GM23338 (cell line): ENCODE measurements at regions not wholly inside any gene's neighbourhood (a gene's known extent, or its start where the extent isn't known, plus 50 kb on each side); places are given as distances from the start of the nearest gene placed in this dataset.

Source experiments
- ATAC-seq: fragments of 200-7000 bp; cut with Tn5 transposase; 3 replicates; pipeline ENCODE4 v1.9.1; 2020
- DNase-seq: peaks from one replicate; pipeline ENCODE4 v3.0.0-alpha.2; 2015; ENCODE audit warnings: low spot score
- H2AFZ ChIP-seq: fragments of 200-600 bp; sonication (generic); 2 replicates; pipeline ENCODE4 v1.8.0; 2016; ENCODE audit warnings: antibody characterized with exemption, mild to moderate bottlenecking, moderate library complexity
- H3F3A ChIP-seq: fragments of 200-600 bp; sonication (generic); replicated peaks from 2 replicates; pipeline ENCODE4 v1.8.0; 2017; ENCODE audit warnings: antibody characterized with exemption, mixed run types, low read depth
- H3K27ac ChIP-seq: fragments of 200-600 bp; sonication (generic); 2 replicates; pipeline ENCODE4 v1.6.1; 2016; ENCODE audit warnings: low read depth
- H3K27me3 ChIP-seq: fragments of 200-600 bp; sonication (generic); 2 replicates; pipeline ENCODE4 v1.8.0; 2016; ENCODE audit warnings: mild to moderate bottlenecking, mixed run types, moderate library complexity; ENCODE audit not compliant: insufficient read depth
- H3K36me3 ChIP-seq: fragments of 200-600 bp; sonication (generic); 2 replicates; pipeline ENCODE4 v1.8.0; 2016; ENCODE audit warnings: mild to moderate bottlenecking; ENCODE audit not compliant: insufficient read depth
- H3K4me1 ChIP-seq: fragments of 200-600 bp; sonication (generic); 2 replicates; pipeline ENCODE4 v1.8.0; 2016; ENCODE audit warnings: mild to moderate bottlenecking, moderate library complexity; ENCODE audit not compliant: insufficient read depth
- H3K4me2 ChIP-seq: fragments of 200-600 bp; sonication (generic); 2 replicates; pipeline ENCODE4 v1.7.1; 2017; ENCODE audit warnings: mixed run types
- H3K4me3 ChIP-seq: fragments of 200-600 bp; sonication (generic); 2 replicates; pipeline ENCODE4 v1.6.1; 2016; ENCODE audit warnings: mixed run types
- H3K79me2 ChIP-seq: fragments of 200-600 bp; sonication (generic); replicated peaks from 2 replicates; pipeline ENCODE4 v1.8.0; 2017; ENCODE audit warnings: mild to moderate bottlenecking; ENCODE audit not compliant: insufficient read depth
- H3K9me2 ChIP-seq: fragments of 200-600 bp; sonication (generic); 2 replicates; pipeline ENCODE4 v1.8.0; 2017; ENCODE audit not compliant: insufficient read depth
- H4K20me1 ChIP-seq: fragments of 200-600 bp; sonication (generic); replicated peaks from 2 replicates; pipeline ENCODE4 v1.8.0; 2017; ENCODE audit warnings: mild to moderate bottlenecking; ENCODE audit not compliant: insufficient read depth
- H3K27ac Mint-ChIP-seq: 2 replicates; pipeline ENCODE4 v1.8.0; 2020; ENCODE audit warnings: inconsistent platforms, mild to moderate bottlenecking, moderate library complexity, mixed read lengths
- H3K27me3 Mint-ChIP-seq: 3 replicates; pipeline ENCODE4 v1.8.0; 2022; ENCODE audit warnings: low read depth, mild to moderate bottlenecking, moderate library complexity, mixed read lengths, inconsistent platforms; ENCODE audit not compliant: insufficient read depth, poor library complexity
- H3K36me3 Mint-ChIP-seq: 3 replicates; pipeline ENCODE4 v1.8.0; 2021; ENCODE audit warnings: low read depth, mild to moderate bottlenecking, inconsistent platforms, moderate library complexity, mixed read lengths
- H3K4me1 Mint-ChIP-seq: 3 replicates; pipeline ENCODE4 v1.8.0; 2020; ENCODE audit warnings: mild to moderate bottlenecking, inconsistent platforms, mixed read lengths
- H3K4me3 Mint-ChIP-seq: 3 replicates; pipeline ENCODE4 v1.8.0; 2021; ENCODE audit warnings: moderate library complexity, mild to moderate bottlenecking, inconsistent platforms, mixed read lengths
- H3K9me3 Mint-ChIP-seq: 3 replicates; pipeline ENCODE4 v1.8.0; 2020; ENCODE audit warnings: moderate library complexity, mild to moderate bottlenecking, inconsistent platforms, mixed read lengths
- CREB1 ChIP-seq: fragments of 250-450 bp; sonication (Bioruptor Pico); IDR thresholded peaks from 2 replicates; pipeline ENCODE4 v1.5.0; 2020; ENCODE audit warnings: low read depth, mild to moderate bottlenecking, moderate library complexity
- EZH2 ChIP-seq: fragments of 200-600 bp; sonication (generic); IDR thresholded peaks from one replicate; pipeline ENCODE4 v1.8.0; 2017; ENCODE audit warnings: antibody characterized with exemption, mild to moderate bottlenecking, low read depth; ENCODE audit not compliant: unreplicated experiment
- EZH2phosphoT487 ChIP-seq: fragments of 200-600 bp; sonication (generic); IDR thresholded peaks from one replicate; pipeline ENCODE4 v1.8.1; 2018; ENCODE audit warnings: antibody characterized with exemption; ENCODE audit not compliant: unreplicated experiment
- JUNB ChIP-seq: IDR thresholded peaks from one replicate; pipeline ENCODE4 v1.6.1; 2016; ENCODE audit warnings: antibody characterized with exemption; ENCODE audit not compliant: unreplicated experiment
- NANOG ChIP-seq: IDR thresholded peaks from 2 replicates; pipeline ENCODE4 v1.6.1; 2016; ENCODE audit warnings: antibody characterized with exemption, borderline replicate concordance
- POLR2AphosphoS5 ChIP-seq: IDR thresholded peaks from 2 replicates; pipeline ENCODE4 v1.6.1; 2016; ENCODE audit warnings: antibody characterized with exemption, low read depth
- STAT1 ChIP-seq: IDR thresholded peaks from one replicate; pipeline ENCODE4 v1.6.1; 2016; ENCODE audit warnings: antibody characterized with exemption; ENCODE audit not compliant: unreplicated experiment
- ZNF114 ChIP-seq: fragments of 250-450 bp; sonication (Bioruptor Pico); IDR thresholded peaks from 2 replicates; pipeline ENCODE4 v1.5.0; 2020; ENCODE audit warnings: mild to moderate bottlenecking, moderate library complexity
- ZNF331 ChIP-seq: fragments of 250-450 bp; sonication (Bioruptor Pico); IDR thresholded peaks from 2 replicates; pipeline ENCODE4 v1.5.0; 2020; ENCODE audit warnings: low read depth, mild to moderate bottlenecking, moderate library complexity
- TF ChIP-seq, protein P1 (sequence below): IDR thresholded peaks from one replicate; pipeline ENCODE4 v1.6.1; 2018; ENCODE audit warnings: antibody characterized with exemption; ENCODE audit not compliant: unreplicated experiment
- TF ChIP-seq, protein P2 (sequence below), 2 experiments: fragments of 200-600 bp in 1 of 2; sonication (generic) in 1 of 2; conservative IDR thresholded peaks; 2 replicates each; pipeline versions ENCODE4 v1.5.1 to v1.6.1; 2016 to 2017; ENCODE audit warnings: antibody characterized with exemption in 2 of 2, low read depth in 2 of 2, mild to moderate bottlenecking in 2 of 2, moderate library complexity in 1 of 2
- TF ChIP-seq, protein P3 (sequence below): IDR thresholded peaks from 2 replicates; pipeline ENCODE4 v1.6.1; 2016; ENCODE audit warnings: antibody characterized with exemption
- TF ChIP-seq, protein P4 (sequence below): fragments of 250-450 bp; sonication (Bioruptor Pico); IDR thresholded peaks from 2 replicates; pipeline ENCODE4 v1.5.0; 2020; ENCODE audit warnings: mild to moderate bottlenecking, moderate library complexity

DNA sequence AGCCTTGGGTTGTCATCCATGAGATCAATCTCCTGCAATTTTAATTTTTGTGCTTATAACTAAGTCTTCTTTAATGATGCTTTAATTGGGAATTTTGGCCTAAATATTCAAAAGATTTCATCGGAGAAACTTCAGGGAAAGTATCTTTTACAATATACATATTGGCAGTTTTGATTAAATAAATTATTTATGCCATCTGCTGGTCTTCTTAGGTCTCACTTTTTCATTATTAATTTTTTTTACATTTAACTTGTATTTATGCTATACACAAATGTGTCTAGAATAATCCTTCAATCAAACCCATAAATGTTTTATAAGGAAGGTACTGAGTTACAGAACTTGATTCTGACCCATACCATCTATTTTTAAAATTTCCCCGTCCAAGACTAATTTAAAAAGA lies 95.1 kb upstream of the XPO1 start:
- Histone ChIP-seq H4K20me1 (no peaks in the 10 kb centered on the region), H2AFZ (no peak overlapping the region), H3K4me3 (no peak overlapping the region), H3F3A (no peaks in the 10 kb centered on the region), H3K27ac (no peak overlapping the region), H3K4me1 (peaks cover 39% of the 10 kb centered on the region), H3K27me3 (no peaks in the 10 kb centered on the region), H3K9me2 (no peaks in the 10 kb centered on the region), H3K36me3 (no peaks in the 10 kb centered on the region; the same call in 1 of the 2 replicates), H3K79me2 (no peaks in the 10 kb centered on the region), H3K4me2 (no peak overlapping the region)
- Mint-ChIP-seq H3K9me3 (no peaks in the 10 kb centered on the region), H3K4me1 (peaks cover 43% of the 10 kb centered on the region), H3K27me3 (peaks cover 6% of the 10 kb centered on the region), H3K27ac (no peak overlapping the region), H3K36me3 (no peaks in the 10 kb centered on the region; the same call in 2 of the 3 replicates), H3K4me3 (no peak overlapping the region)
- ATAC-seq (no peak), DNase-seq (no peak)
- TF ChIP-seq EZH2 (no peak), EZH2phosphoT487 (no peak), STAT1 (no peak), POLR2AphosphoS5 (no peak), JUNB (no peak), ZNF331 (CRISPR knock-in tag) (no peak), CREB1 (CRISPR knock-in tag) (no peak), NANOG (no peak), ZNF114 (CRISPR knock-in tag) (no peak)
- TF ChIP-seq, protein P1, sequence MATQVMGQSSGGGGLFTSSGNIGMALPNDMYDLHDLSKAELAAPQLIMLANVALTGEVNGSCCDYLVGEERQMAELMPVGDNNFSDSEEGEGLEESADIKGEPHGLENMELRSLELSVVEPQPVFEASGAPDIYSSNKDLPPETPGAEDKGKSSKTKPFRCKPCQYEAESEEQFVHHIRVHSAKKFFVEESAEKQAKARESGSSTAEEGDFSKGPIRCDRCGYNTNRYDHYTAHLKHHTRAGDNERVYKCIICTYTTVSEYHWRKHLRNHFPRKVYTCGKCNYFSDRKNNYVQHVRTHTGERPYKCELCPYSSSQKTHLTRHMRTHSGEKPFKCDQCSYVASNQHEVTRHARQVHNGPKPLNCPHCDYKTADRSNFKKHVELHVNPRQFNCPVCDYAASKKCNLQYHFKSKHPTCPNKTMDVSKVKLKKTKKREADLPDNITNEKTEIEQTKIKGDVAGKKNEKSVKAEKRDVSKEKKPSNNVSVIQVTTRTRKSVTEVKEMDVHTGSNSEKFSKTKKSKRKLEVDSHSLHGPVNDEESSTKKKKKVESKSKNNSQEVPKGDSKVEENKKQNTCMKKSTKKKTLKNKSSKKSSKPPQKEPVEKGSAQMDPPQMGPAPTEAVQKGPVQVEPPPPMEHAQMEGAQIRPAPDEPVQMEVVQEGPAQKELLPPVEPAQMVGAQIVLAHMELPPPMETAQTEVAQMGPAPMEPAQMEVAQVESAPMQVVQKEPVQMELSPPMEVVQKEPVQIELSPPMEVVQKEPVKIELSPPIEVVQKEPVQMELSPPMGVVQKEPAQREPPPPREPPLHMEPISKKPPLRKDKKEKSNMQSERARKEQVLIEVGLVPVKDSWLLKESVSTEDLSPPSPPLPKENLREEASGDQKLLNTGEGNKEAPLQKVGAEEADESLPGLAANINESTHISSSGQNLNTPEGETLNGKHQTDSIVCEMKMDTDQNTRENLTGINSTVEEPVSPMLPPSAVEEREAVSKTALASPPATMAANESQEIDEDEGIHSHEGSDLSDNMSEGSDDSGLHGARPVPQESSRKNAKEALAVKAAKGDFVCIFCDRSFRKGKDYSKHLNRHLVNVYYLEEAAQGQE, result no peak
- TF ChIP-seq, protein P2, sequence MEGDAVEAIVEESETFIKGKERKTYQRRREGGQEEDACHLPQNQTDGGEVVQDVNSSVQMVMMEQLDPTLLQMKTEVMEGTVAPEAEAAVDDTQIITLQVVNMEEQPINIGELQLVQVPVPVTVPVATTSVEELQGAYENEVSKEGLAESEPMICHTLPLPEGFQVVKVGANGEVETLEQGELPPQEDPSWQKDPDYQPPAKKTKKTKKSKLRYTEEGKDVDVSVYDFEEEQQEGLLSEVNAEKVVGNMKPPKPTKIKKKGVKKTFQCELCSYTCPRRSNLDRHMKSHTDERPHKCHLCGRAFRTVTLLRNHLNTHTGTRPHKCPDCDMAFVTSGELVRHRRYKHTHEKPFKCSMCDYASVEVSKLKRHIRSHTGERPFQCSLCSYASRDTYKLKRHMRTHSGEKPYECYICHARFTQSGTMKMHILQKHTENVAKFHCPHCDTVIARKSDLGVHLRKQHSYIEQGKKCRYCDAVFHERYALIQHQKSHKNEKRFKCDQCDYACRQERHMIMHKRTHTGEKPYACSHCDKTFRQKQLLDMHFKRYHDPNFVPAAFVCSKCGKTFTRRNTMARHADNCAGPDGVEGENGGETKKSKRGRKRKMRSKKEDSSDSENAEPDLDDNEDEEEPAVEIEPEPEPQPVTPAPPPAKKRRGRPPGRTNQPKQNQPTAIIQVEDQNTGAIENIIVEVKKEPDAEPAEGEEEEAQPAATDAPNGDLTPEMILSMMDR (conservative IDR thresholded peaks at IDR 0.05; ENCODE audit: low read depth in 2 of 2), result no peak
- TF ChIP-seq, protein P3, sequence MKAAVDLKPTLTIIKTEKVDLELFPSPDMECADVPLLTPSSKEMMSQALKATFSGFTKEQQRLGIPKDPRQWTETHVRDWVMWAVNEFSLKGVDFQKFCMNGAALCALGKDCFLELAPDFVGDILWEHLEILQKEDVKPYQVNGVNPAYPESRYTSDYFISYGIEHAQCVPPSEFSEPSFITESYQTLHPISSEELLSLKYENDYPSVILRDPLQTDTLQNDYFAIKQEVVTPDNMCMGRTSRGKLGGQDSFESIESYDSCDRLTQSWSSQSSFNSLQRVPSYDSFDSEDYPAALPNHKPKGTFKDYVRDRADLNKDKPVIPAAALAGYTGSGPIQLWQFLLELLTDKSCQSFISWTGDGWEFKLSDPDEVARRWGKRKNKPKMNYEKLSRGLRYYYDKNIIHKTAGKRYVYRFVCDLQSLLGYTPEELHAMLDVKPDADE, result no peak
- TF ChIP-seq, protein P4, sequence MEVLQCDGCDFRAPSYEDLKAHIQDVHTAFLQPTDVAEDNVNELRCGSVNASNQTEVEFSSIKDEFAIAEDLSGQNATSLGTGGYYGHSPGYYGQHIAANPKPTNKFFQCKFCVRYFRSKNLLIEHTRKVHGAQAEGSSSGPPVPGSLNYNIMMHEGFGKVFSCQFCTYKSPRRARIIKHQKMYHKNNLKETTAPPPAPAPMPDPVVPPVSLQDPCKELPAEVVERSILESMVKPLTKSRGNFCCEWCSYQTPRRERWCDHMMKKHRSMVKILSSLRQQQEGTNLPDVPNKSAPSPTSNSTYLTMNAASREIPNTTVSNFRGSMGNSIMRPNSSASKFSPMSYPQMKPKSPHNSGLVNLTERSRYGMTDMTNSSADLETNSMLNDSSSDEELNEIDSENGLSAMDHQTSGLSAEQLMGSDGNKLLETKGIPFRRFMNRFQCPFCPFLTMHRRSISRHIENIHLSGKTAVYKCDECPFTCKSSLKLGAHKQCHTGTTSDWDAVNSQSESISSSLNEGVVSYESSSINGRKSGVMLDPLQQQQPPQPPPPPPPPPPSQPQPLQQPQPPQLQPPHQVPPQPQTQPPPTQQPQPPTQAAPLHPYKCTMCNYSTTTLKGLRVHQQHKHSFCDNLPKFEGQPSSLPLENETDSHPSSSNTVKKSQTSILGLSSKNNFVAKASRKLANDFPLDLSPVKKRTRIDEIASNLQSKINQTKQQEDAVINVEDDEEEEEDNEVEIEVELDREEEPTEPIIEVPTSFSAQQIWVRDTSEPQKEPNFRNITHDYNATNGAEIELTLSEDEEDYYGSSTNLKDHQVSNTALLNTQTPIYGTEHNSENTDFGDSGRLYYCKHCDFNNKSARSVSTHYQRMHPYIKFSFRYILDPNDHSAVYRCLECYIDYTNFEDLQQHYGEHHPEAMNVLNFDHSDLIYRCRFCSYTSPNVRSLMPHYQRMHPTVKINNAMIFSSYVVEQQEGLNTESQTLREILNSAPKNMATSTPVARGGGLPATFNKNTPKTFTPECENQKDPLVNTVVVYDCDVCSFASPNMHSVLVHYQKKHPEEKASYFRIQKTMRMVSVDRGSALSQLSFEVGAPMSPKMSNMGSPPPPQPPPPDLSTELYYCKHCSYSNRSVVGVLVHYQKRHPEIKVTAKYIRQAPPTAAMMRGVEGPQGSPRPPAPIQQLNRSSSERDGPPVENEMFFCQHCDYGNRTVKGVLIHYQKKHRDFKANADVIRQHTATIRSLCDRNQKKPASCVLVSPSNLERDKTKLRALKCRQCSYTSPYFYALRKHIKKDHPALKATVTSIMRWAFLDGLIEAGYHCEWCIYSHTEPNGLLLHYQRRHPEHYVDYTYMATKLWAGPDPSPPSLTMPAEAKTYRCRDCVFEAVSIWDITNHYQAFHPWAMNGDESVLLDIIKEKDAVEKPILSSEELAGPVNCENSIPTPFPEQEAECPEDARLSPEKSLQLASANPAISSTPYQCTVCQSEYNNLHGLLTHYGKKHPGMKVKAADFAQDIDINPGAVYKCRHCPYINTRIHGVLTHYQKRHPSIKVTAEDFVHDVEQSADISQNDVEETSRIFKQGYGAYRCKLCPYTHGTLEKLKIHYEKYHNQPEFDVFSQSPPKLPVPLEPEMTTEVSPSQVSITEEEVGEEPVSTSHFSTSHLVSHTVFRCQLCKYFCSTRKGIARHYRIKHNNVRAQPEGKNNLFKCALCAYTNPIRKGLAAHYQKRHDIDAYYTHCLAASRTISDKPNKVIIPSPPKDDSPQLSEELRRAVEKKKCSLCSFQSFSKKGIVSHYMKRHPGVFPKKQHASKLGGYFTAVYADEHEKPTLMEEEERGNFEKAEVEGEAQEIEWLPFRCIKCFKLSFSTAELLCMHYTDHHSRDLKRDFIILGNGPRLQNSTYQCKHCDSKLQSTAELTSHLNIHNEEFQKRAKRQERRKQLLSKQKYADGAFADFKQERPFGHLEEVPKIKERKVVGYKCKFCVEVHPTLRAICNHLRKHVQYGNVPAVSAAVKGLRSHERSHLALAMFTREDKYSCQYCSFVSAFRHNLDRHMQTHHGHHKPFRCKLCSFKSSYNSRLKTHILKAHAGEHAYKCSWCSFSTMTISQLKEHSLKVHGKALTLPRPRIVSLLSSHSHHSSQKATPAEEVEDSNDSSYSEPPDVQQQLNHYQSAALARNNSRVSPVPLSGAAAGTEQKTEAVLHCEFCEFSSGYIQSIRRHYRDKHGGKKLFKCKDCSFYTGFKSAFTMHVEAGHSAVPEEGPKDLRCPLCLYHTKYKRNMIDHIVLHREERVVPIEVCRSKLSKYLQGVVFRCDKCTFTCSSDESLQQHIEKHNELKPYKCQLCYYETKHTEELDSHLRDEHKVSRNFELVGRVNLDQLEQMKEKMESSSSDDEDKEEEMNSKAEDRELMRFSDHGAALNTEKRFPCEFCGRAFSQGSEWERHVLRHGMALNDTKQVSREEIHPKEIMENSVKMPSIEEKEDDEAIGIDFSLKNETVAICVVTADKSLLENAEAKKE (CRISPR knock-in tag), result no peak
